DMS53 treated with DMSO at 0.1 percent for 48 hours (cell line): ENCODE measurements at regions not wholly inside any gene's neighbourhood (a gene's known extent, or its start where the extent isn't known, plus 50 kb on each side); places are given as distances from the start of the nearest gene placed in this dataset.
"Not testable (repeated sequence)": the region's sequence is repeated elsewhere in the genome, so short reads cannot be mapped to it uniquely, and the experiment has no call there.

Experiments
- DNase-seq: peaks from one replicate; lab custom pipeline; 2025; ENCODE audit not compliant: unreplicated experiment; lab: John Stamatoyannopoulos, UW

DNA sequence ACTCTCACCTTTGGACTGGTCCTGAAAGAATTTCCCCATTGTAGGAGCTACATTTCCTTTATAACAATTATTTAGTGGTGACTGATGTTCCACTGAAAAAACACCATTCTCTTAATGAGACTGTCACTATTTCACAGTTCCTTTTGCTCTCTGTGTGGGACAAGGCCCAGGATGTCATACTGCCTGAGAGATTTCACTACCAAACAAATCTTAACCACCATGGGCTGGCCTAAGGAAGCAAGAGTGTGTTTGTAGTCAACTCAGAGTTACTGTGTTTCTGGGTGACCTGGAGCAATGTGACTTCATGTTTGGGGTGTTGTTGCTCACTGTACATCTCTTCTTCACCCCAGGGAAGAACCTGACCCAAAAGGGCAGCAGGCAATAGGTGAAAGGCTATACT, 50.1 kb upstream of the ZNF608 start:
- DNase-seq, result no peak

DNA sequence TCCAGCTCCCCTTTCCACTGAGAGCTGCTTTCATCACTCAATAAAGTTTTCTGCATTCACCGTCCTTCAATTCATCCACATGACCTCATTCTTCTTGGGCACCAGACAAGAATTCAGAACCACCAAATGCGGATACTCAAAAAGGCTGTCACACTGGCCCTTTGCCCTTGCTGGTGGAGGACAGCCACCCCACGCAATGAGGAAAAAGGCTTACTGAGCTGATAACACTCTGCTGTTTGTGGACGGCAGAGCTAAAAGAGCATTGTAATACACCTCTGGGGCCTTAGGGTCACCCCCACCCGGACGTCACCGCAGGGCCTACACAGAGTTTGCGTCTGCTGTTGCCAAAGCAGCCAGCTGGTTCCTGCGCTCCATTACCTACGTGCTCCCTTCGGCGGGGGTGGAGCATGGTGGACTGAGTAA, 51.2 kb upstream of the ZNF608 start:
- no peak for DNase-seq

DNA sequence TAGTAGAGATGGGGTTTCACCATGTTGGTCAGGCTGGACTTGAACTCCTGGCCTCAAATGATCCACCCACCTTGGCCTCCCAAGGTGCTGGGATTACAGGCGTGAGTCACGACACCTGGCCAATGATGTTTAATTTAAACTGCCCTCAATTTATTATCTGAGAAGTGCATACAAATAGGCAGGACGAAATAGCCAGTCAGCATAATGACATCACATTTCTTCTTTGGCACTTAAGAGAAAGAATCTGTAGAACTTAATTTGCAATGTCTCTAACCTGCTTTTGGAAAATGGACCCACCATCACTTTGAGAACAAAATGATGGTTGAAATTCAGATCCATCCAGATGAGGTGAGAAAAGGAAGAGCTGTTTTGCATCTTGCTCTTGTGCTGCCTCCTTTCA, 52.5 kb upstream of the ZNF608 start:
- no peak for DNase-seq

DNA sequence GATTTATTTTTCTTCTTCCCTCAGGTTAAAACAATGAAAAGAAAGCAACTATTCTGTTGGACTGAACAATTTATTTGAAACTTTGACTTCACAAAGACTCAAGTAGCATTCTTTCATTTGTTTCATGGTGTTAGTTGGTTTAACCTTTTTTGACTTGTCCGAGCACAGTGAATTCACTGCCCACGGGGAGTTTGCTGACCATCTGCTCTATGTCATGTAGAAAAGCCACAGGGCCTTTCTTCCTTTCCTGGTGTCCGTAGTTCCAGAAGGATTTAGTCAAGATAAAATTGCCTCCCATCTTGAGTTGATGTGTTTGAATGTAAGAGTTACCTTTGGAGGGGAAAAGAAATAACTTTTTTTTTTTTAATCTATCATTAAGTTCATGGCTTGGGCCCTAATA, 55.1 kb upstream of the ZNF608 start:
- DNase-seq, result no peak

DNA sequence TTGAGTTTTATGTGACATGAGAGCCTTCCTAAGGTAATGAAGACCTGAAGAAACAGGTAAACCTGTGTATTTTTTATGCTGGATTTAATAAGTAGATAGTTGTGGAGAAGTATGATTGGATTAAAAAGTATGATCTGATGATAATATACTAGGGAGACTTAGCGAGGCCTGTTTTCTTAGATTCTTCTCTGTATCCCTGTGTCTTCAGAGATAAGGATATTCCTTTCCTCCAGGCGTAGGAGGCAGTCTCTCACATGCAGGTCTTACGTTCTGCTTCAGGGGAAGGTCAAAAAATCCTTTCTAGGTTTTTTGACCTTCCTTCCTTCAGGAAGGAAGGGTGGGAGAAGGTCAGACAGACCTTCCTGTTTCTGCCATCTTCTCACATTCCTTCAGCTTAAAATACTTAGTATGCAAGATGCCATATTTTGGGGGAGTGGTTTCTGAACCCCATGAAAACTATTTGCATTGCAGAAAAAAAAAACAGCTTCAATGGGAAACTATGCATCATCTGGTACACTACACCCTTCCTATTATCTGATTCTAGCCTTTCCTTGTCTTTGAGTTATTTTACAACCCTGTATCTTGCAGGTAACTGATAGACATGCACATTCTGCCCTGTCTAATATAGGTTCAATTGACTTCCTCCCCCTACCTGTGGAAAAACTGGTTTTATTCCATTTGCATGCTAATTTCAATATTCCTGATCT, 57.3 kb upstream of the ZNF608 start:
- DNase-seq, result no peak

DNA sequence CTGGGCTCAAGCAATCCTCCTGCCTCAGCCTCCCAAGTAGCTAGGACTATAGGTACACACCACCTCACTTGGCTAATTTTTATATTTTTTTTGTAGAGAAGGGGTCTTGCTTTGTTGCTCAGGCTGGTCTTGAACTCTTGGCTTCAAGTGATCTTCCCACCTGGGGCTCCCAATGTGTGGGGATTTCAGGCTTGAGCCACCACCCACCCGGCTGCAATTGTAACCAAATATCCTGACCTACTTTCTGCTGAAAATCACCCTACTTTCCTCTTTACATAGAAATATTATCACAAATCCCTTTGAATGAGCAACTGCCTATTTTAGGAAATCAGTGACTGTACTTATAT, 59.6 kb upstream of the ZNF608 start:
- DNase-seq, result no peak

DNA sequence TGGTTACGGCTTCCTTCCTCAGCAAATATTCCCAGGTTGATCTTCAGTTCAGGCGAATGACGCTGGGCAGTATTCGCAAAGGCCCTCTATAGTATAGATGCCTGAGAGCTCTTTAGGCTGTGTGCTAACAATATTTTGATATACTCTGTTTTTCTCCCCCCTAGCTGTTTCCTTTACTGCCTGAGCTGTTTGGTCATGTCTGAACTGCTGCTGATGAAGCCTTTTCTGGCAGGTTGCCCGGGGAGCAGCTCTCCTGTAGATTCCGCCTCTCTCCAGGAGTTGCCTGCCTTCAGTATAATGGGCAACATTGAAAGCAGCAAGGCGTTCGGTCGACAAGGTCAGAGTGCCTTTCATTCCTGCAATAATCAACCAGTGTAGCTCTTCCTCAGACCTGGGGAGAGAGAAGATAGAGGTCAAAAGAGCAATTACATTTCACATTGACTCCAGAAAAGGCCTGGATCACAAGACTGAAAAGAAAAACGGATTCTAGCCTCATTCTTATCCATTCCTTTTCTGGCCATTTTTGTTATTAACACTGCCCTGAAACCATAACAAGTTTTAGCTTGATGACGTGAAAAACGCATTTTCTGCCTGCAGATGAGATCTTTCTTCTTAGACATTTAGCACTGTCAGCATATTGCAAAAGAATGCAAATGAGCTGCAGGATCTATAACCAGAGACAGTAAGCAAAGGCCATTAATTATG, 60.1 kb upstream of the ZNF608 start:
- DNase-seq, result peak; percentile 86

DNA sequence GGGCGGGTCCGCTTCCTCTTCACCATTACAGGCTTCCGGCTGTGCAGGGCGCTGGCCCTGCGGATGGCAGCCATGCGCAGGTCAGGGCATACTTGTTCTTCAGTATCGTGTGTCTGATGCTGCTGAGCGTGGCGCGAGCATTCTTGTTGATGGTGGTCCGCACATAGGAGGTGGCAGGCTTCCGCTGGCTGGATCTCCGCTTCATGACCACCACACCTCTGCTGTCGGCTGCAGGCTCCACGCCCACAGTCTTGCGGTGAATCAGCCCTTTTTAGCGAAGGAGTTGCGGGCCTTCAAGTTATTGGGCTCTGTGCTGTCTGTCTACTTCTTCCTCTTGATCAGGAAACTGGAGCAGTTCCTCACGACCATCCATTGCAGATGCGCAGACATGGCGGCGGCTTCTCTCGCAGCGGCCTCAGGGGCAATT, 62.4 kb upstream of the ZNF608 start:
- DNase-seq, result no peak

DNA sequence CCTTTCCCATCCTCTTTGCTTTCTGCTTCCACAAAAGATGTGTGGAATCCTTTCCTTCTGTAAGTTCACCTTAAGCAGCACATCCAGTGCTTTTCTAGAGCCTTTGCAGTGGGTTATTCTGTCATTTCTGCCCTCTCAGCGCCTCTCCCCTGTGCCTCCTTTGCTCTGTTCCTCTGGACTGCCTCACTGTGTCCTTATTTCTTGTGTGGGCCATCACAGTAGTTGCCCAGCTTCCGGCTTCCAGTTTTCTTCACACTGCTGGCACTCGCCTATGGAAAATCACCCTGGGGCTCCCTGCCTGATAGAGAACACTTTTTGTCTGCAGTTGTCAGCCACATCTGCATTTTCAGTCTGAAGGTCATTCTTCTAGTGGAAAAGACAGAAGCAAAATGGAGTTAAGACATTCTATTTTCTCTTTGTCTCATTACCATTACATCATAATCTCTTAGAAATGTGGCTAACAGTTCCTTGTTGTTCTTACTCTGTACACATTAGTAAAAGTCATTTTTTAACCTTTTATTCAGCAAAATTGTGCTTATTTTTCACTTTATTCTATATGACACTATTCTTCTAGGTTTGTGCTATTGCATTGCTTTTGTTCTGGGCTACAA, 64.1 kb upstream of the ZNF608 start:
- DNase-seq, result no peak

DNA sequence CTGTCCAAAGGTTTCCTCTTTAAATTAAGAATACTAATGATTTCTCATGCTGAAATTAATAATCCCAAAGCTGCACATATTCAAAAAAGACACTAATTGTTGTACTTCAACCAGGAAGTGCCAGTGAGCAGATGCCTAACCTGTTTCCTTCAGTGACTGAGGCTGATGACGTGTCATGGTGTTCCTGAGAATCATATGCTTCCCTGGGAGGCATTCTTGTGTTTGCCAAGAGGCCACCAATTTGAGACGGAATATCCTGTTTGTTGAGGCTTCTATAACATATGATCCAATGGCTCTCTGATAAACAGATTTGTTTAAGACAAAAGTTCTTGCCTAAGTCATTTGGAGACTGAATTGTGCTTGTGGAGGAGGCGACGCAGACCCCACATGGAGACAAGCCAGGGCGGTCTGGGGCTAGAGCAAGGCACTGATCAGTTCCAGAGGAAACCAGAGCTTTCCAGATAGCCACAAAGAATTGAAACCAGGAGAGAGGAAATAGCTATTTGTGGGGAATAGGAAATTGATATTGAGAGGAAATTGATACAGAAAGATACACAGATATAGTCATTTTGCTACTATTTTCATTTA, 66.4 kb upstream of the ZNF608 start:
- DNase-seq, result peak; percentile 46

DNA sequence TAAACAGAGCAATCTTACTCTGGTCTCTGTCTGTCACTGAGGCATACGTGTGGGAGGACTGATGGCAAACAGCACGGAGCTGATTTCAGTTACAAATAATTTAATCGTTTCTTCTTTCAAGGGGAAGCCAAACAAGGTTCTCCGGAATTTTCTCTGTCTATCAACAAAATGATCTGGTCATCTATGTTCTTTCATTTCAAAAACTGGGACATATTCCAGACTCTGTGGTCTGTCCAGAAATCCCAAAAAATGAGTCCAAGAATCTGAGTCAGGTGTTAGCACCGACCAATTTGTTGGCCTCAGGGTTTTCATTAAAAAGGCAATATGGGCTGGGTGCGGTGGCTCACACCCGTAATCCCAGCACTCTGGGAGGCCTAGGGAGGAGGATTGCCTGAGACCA, 69.9 kb upstream of the ZNF608 start:
- DNase-seq, result no peak

DNA sequence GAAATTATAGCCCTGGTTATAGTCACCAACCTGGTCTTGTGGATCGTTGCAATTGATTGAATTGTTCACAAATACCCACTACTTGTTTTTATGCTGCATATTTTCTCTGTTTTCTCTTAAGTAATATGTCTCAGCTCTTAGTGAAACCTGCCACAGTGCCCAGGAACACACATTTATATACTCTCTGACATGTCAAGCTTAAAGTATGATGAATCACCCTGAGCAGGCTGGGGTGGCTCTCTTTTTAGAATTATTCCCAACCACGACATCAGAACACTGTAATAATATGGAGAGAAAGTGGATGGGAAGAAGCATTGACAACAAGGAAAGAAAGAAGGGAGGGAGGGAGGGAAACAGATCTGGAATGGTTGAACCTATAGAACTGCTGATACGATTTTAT, 72.8 kb upstream of the ZNF608 start:
- DNase-seq, result no peak

DNA sequence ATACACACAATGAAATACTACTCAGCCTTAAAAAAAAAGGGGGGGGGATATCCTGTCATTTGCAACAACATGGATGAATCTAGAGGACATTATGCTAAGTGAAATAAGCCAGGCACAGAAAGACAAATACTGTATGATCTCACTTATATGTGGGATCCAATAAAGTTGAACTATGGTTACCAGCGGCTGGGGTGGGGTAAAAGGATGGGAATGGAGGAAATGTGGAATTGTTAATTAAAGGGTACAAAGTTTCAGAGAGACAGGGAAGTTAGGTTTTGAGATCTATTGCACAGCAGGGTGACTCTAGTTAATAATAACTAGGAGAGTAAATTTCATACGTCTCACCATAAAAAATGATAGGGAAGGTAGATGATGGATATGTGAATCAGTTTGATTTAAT, 76.2 kb upstream of the ZNF608 start:
- DNase-seq, result no peak

DNA sequence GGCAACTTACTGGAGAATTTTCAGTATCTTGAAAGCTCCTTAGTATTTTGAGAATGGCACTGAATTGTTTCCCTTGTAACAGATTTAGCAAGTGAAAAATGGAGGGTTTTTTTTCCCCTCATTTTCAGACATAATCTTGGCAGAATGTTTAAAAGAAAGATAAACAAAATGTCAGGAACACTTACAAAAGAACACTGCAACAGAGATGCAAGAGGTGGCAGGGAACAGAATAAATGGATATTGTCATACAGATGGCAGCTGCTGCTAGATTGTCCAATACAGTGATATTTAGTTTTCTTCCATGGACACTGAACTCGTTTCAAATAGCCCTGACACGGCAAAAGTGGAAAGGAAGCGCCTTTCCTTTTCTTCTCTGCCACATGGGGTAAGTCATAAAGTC, 76.9 kb upstream of the ZNF608 start:
- no peak for DNase-seq

DNA sequence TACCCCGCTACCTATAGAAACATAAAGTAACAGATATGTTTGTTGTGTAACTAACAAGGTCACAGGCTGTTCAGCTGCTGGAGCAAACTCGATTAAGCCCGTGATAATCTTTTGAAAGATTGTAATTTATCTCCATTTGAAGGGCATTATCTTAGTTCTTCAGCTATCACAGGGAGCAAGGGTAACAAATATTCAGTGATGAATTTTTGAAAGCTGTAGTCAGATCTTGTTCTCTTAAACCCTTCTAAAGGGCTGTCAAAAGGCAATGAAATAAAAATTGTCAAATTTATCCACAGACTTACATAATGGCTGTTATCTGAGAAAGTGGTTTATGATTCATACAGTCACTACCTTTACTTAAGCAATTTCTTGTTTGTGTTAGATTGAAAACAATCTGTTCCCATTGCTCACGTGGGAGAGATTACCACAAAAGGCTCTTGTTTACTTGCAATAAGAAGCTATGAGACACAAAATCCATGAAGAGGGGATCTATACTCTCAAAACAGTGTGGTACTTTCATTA, 78.3 kb upstream of the ZNF608 start:
- peak; percentile 18 for DNase-seq

DNA sequence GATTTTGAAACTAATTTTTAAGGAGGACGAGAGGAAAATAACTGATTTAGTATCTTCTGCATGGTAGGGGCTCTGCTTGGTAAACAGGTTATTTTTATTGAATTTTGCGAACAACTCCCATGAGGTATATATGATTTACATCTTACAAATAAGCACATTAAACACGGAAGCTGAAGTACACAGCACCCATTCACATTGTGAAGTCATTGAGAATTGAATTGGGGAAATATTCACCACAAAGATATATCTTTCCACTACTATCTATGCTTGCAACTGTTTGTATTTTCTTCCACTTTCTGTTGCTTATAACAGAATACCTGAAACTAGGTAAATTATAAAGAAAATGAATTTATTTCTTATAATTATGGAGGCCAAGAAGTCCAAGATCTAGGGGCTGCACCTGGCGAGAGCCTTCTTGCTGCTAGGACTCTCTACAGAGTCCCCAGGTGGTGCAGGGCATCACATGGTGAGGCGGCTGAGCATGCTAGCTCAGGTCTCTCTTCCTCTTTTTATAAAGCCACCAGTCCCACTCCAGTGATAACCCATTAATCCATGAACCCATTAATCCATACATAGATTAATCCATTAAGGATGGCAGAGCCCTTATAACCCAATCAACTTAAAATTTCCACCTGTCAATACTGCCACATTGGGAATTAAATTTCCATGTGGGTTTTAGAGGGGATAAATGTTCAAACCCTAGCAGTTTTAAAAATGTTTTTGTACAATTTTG, 79.0 kb upstream of the ZNF608 start:
- DNase-seq, result no peak

DNA sequence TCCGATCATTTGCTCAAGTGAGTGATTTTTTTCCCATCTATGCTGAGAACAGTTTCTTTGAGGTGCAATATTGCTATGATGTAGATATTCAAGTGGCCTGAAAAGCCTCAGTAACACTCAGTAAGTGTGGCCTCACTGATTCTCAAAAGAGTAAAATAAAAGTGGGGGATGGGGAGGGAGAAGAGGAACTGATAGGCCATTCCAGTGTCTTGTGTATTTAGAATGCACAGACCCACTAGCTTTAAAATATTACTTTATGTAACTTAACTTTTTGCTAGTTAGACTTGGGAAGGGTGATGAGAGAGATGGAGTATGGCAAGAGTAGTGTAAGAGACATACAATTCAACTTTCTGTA, 79.5 kb upstream of the ZNF608 start:
- DNase-seq, result no peak

DNA sequence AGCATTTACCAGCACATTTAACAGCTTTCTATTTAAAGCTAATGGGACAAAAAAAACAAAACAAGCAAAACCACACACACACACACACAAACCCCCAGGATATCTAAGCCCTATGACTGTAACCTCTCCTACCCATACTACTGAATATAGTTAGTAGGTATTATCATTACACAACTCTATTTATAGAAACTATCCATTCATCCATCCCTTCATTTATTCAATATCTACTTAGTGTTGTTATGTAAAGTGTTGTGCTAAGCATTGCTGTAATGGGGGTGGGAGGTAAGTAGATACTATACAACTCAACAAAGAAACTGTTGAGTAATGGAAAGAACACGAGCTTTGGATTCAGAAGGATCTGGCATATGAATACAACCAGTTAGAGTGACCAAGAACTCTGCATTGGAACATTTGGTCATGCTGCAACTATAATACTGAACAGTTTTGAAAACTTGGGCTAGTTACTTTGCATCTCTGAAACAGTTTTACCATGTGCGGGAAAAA, 82.3 kb upstream of the ZNF608 start:
- no peak for DNase-seq

DNA sequence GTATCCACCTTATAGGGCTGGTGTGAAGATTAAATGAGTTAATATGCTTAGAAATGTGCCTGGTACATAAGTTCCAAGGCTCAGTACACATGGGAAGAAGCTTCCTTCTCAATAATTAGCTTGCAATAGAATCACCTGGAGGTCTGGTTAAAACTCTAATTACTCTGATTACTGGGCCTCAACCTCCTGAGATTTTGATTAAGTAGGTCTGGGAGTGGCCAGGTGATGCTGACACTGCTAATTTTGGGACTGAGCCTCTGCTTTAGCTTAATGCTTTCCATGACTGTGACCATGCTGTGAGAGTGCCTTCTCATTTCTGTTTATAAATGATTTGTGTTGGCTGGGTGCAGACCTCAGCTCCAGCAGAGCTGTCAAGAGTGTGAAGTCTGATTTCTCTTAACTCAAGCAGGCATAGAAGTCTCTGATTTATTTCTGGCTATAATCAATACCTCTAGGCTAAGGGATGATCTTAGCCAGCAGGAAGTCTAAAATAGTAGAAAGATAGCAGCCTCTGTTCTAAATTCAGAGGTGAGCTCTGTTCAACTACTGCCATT, 85.3 kb upstream of the ZNF608 start:
- DNase-seq, result no peak

DNA sequence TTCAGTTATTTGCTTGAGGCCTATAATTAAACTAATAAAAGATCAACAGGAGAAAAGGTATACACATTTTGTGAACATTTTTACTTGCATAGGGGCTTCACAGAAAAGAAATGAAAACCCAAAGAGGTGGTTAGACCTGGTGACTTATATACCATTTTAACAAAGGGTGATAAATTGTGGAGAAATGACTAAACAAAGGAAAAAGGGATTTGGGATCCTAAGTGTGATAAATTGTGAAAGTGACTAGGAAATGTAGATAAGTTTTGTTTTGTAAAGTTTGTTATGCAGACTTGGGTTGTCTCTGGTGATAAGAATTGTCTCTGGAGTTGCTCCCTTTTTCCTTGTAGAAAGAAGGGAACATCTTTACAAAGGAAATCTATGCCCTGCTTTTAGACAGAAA, 86.1 kb upstream of the ZNF608 start:
- no peak for DNase-seq

DNA sequence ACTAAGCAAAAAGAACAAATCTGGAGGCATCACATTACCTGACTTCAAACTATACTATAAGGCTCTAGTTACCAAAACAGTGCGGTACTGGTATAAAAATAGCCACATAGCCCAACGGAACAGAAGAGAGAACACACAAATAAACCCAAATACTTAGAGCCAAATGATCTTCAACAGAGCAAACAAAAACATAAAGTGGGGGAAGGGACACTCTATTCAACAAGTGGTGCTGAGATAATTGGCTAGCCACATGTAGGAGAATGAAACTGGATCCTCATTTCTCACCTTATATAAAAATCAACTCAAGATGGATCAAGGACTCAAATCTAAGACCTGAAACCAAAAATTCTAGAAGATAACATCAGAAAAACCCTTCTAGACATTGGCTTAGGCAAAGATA, 89.9 kb upstream of the ZNF608 start:
- DNase-seq, result not testable (repeated sequence)
